ENCODE measurements at regions not wholly inside any gene's neighbourhood (a gene's known extent, or its start where the extent isn't known, plus 50 kb on each side); places are given as distances from the start of the nearest gene placed in this dataset.

- TF ChIP-seq CTCF (IDR thresholded peaks at IDR 0.05; ENCODE audit: insufficient read depth, low read length) (no peak), POLR2AphosphoS5 (IDR thresholded peaks at IDR 0.05; ENCODE audit: low read depth) (no peak), REST (IDR thresholded peaks at IDR 0.05; ENCODE audit: insufficient replicate concordance, low read depth) (no peak), GABPA (IDR thresholded peaks at IDR 0.05; ENCODE audit: low read depth) (no peak)
Observed at GRCh38 chr2:44107086-44107740, 61.5 kb upstream of the PPM1B start.

Data from HL-60 (cell line).